CD4-positive, alpha-beta memory T cell (primary cell): ENCODE measurements at regions not wholly inside any gene's neighbourhood (a gene's known extent, or its start where the extent isn't known, plus 50 kb on each side); places are given as distances from the start of the nearest gene placed in this dataset.

Source experiments
- CTCF ChIA-PET: fragments of 350-600 bp; sonication (Branson Sonifier 250); formaldehyde crosslinking; loops from one replicate; lab custom pipeline; 2021; ENCODE audit warnings: inconsistent platforms; ENCODE audit not compliant: partially characterized antibody; lab: Charles Lee
- POLR2A ChIA-PET: fragments of 350-600 bp; sonication (Branson Sonifier 250); formaldehyde crosslinking; loops from one replicate; lab custom pipeline; 2021; ENCODE audit not compliant: partially characterized antibody; lab: Charles Lee
- DNase-seq, 5 donors: peaks; one replicate each; pipeline versions ENCODE4 v3.0.0 to v3.0.0-alpha.2; 2020 to 2022; ENCODE audit warnings: mixed read lengths in 1 of 5
- H3K27ac ChIP-seq: one replicate; pipeline ENCODE4 v1.7.0; 2013; ENCODE audit warnings: low read depth, low read length
- H3K27me3 ChIP-seq: 2 replicates; pipeline ENCODE4 v1.7.0; 2013; ENCODE audit warnings: mild to moderate bottlenecking, low read length, moderate library complexity; ENCODE audit not compliant: insufficient read depth
- H3K36me3 ChIP-seq: 2 replicates; pipeline ENCODE4 v1.7.0; 2013; ENCODE audit warnings: mild to moderate bottlenecking, low read length, moderate library complexity; ENCODE audit not compliant: insufficient read depth
- H3K4me1 ChIP-seq: 2 replicates; pipeline ENCODE4 v1.7.0; 2013; ENCODE audit warnings: mild to moderate bottlenecking, low read length, moderate library complexity; ENCODE audit not compliant: insufficient read depth
- H3K4me3 ChIP-seq, 2 donors: one replicate each; pipeline ENCODE4 v1.7.0; 2013; ENCODE audit warnings: low read length in 2 of 2, mild to moderate bottlenecking in 1 of 2
- H3K9me3 ChIP-seq, 2 donors: one replicate each; pipeline ENCODE4 v1.7.0; 2013; ENCODE audit warnings: low read length in 2 of 2, control low read depth in 1 of 2; ENCODE audit not compliant: control insufficient read depth in 1 of 2
- H3K27ac Mint-ChIP-seq, 7 donors: one replicate each; pipeline ENCODE4 v1.8.0; 2020 to 2021; ENCODE audit warnings: mixed read lengths in 7 of 7, mild to moderate bottlenecking in 6 of 7, inconsistent platforms in 3 of 7, moderate library complexity in 3 of 7
- H3K27me3 Mint-ChIP-seq, 2 donors: one replicate each; pipeline ENCODE4 v1.8.0; 2020 to 2021; ENCODE audit warnings: mixed read lengths in 2 of 2
- H3K36me3 Mint-ChIP-seq, 2 donors: one replicate each; pipeline ENCODE4 v1.8.0; 2020 to 2021; ENCODE audit warnings: mixed read lengths in 2 of 2, inconsistent platforms in 1 of 2, mild to moderate bottlenecking in 1 of 2
- H3K4me1 Mint-ChIP-seq, 4 donors: one replicate each; pipeline ENCODE4 v1.8.0; 2020 to 2021; ENCODE audit warnings: mixed read lengths in 4 of 4, mild to moderate bottlenecking in 1 of 4
- H3K4me3 Mint-ChIP-seq, 8 donors: one replicate each; pipeline ENCODE4 v1.8.0; 2020 to 2021; ENCODE audit warnings: mixed read lengths in 8 of 8, mild to moderate bottlenecking in 7 of 8, moderate library complexity in 6 of 8, inconsistent platforms in 3 of 8
- H3K9me3 Mint-ChIP-seq, 8 donors: one replicate each; pipeline ENCODE4 v1.8.0; 2020 to 2021; ENCODE audit warnings: mixed read lengths in 8 of 8, mild to moderate bottlenecking in 5 of 8, inconsistent platforms in 3 of 8, moderate library complexity in 1 of 8
- intact Hi-C: fragments of 100-400 bp; cut with micrococcal nuclease; formaldehyde crosslinking; loops from one replicate; pipeline ENCODE4 v1.15.1; 2023

- H3K9me3 ChIP-seq, result no peaks in the 10 kb centered on the region
- Mint-ChIP-seq H3K9me3 (peaks cover 0 to 2% (median 0%) of the 10 kb centered on the region in 8 donors), H3K4me3 (no peak overlapping the region), H3K27ac (no peak overlapping the region), H3K27me3 (peaks cover 3 to 9% of the 10 kb centered on the region in 2 donors), H3K4me1 (no peaks in the 10 kb centered on the region), H3K36me3 (no peaks in the 10 kb centered on the region)
- ChIA-PET POLR2A (no interaction called here), CTCF (no interaction called here)
- no peak overlapping the region for H3K4me3 ChIP-seq
- H3K4me1 ChIP-seq, result no peaks in the 10 kb centered on the region
- H3K27ac ChIP-seq, result no peak overlapping the region
- intact Hi-C loops, result no loop called here
- no peaks in the 10 kb centered on the region for H3K27me3 ChIP-seq
- no peaks in the 10 kb centered on the region for H3K36me3 ChIP-seq
- no peak for DNase-seq
These were observed 93.1 kb upstream of the ZNF507 start for GRCh38 chr19:32252333-32252669.

GRCh38 chr19:32253683-32254508 lies 91.5 kb upstream of the ZNF507 start:
- Mint-ChIP-seq H3K4me1 (no peaks in the 10 kb centered on the region), H3K27me3 (peaks cover 4 to 5% of the 10 kb centered on the region in 2 donors), H3K9me3 (peaks cover 0 to 2% (median 0%) of the 10 kb centered on the region in 8 donors), H3K36me3 (no peaks in the 10 kb centered on the region), H3K27ac (no peak overlapping the region), H3K4me3 (no peak overlapping the region)
- Histone ChIP-seq H3K4me1 (no peaks in the 10 kb centered on the region), H3K9me3 (no peaks in the 10 kb centered on the region), H3K36me3 (no peaks in the 10 kb centered on the region), H3K4me3 (no peak overlapping the region), H3K27ac (no peak overlapping the region), H3K27me3 (no peaks in the 10 kb centered on the region)
- intact Hi-C loops, result no loop called here
- ChIA-PET CTCF (no interaction called here), POLR2A (no interaction called here)
- no peak for DNase-seq

GRCh38 chr19:32254509-32254890 lies 90.9 kb upstream of the ZNF507 start:
- Mint-ChIP-seq H3K27ac (no peak overlapping the region), H3K36me3 (no peaks in the 10 kb centered on the region), H3K4me1 (no peaks in the 10 kb centered on the region), H3K27me3 (peaks cover 4 to 7% of the 10 kb centered on the region in 2 donors), H3K4me3 (no peak overlapping the region), H3K9me3 (peaks cover 0 to 4% (median 0%) of the 10 kb centered on the region in 8 donors)
- no peak for DNase-seq
- POLR2A ChIA-PET, result no interaction called here
- Histone ChIP-seq H3K9me3 (no peaks in the 10 kb centered on the region), H3K27me3 (no peaks in the 10 kb centered on the region), H3K36me3 (no peaks in the 10 kb centered on the region), H3K4me1 (no peaks in the 10 kb centered on the region), H3K27ac (no peak overlapping the region), H3K4me3 (no peak overlapping the region)
- intact Hi-C loops, result no loop called here
- CTCF ChIA-PET, result no interaction called here

- intact Hi-C loops, result no loop called here
- CTCF ChIA-PET, result no interaction called here
These were observed 89.7 kb upstream of the ZNF507 start for GRCh38 chr19:32255536-32256295.

GRCh38 chr19:32256341-32256975 lies 89.0 kb upstream of the ZNF507 start:
- Histone ChIP-seq H3K27ac (no peak overlapping the region), H3K27me3 (no peaks in the 10 kb centered on the region), H3K4me3 (no peak overlapping the region), H3K4me1 (no peaks in the 10 kb centered on the region), H3K9me3 (no peaks in the 10 kb centered on the region), H3K36me3 (no peaks in the 10 kb centered on the region)
- ChIA-PET POLR2A (no interaction called here), CTCF (interaction anchor here (0.5 kb wide), 1 partner anchor 1541 kb away, joined by 3 read pairs; no protein-coding TSS in a partner anchor)
- Mint-ChIP-seq H3K27me3 (peaks cover 4 to 11% of the 10 kb centered on the region in 2 donors), H3K4me1 (no peaks in the 10 kb centered on the region), H3K9me3 (peaks cover 0 to 8% (median under 1%) of the 10 kb centered on the region in 8 donors), H3K36me3 (no peaks in the 10 kb centered on the region), H3K27ac (no peak overlapping the region), H3K4me3 (no peak overlapping the region)
- intact Hi-C loops, result no loop called here
- no peak for DNase-seq

More at GRCh38 chr19:32255536-32256295, 89.7 kb upstream of the ZNF507 start:
- no peak for DNase-seq
- H3K36me3 ChIP-seq, result no peaks in the 10 kb centered on the region
- Mint-ChIP-seq H3K9me3 (peaks cover 0 to 8% (median under 1%) of the 10 kb centered on the region in 8 donors), H3K36me3 (no peaks in the 10 kb centered on the region), H3K27me3 (peaks cover 4 to 11% of the 10 kb centered on the region in 2 donors), H3K27ac (no peak overlapping the region), H3K4me1 (no peaks in the 10 kb centered on the region), H3K4me3 (no peak overlapping the region)
- POLR2A ChIA-PET, result no interaction called here
- H3K9me3 ChIP-seq, result no peaks in the 10 kb centered on the region
- H3K4me3 ChIP-seq, result no peak overlapping the region
- no peaks in the 10 kb centered on the region for H3K4me1 ChIP-seq
- no peaks in the 10 kb centered on the region for H3K27me3 ChIP-seq
- no peak overlapping the region for H3K27ac ChIP-seq

- no peak overlapping the region for H3K27ac ChIP-seq
- H3K27me3 ChIP-seq, result no peaks in the 10 kb centered on the region
- ChIA-PET POLR2A (no interaction called here), CTCF (no interaction called here)
- no peak for DNase-seq
- peaks cover 3 to 11% of the 10 kb centered on the region in 2 donors for H3K27me3 Mint-ChIP-seq
- no peaks in the 10 kb centered on the region for H3K4me1 Mint-ChIP-seq
- H3K9me3 Mint-ChIP-seq, result peaks cover 0 to 8% (median 0%) of the 10 kb centered on the region in 8 donors
- intact Hi-C loops, result no loop called here
- H3K4me3 Mint-ChIP-seq, result no peak overlapping the region
- H3K9me3 ChIP-seq, result no peaks in the 10 kb centered on the region
- no peaks in the 10 kb centered on the region for H3K36me3 Mint-ChIP-seq
- no peaks in the 10 kb centered on the region for H3K36me3 ChIP-seq
- H3K27ac Mint-ChIP-seq, result no peak overlapping the region
- H3K4me3 ChIP-seq, result no peak overlapping the region
- no peaks in the 10 kb centered on the region for H3K4me1 ChIP-seq
These were observed 87.9 kb upstream of the ZNF507 start for GRCh38 chr19:32257326-32258073.
